NCI-H1105 (cell line): ENCODE measurements at regions not wholly inside any gene's neighbourhood (a gene's known extent, or its start where the extent isn't known, plus 50 kb on each side); places are given as distances from the start of the nearest gene placed in this dataset.

Experiments
- DNase-seq: peaks from one replicate; lab custom pipeline; 2025; lab: John Stamatoyannopoulos, UW

DNA sequence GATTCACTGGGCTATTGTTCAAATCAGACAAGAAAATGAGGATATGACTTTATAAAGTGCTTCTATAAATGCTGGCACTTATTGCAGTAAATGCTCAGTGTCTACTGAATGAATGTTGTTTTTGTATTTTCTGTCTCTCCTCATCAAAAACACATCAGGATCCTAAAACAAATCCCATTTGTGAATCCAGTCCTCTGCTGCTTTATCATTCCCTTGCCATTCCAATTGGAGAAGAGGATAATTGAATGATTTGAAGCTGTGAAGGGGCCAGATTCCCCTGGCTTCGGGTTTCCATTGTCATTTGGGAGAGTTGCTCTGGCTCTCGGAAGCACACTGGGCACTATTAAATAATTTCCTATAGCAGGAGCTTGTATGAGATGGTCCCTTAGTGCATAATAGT lies 666.8 kb downstream of the ACTL7B start:
- no peak for DNase-seq

DNA sequence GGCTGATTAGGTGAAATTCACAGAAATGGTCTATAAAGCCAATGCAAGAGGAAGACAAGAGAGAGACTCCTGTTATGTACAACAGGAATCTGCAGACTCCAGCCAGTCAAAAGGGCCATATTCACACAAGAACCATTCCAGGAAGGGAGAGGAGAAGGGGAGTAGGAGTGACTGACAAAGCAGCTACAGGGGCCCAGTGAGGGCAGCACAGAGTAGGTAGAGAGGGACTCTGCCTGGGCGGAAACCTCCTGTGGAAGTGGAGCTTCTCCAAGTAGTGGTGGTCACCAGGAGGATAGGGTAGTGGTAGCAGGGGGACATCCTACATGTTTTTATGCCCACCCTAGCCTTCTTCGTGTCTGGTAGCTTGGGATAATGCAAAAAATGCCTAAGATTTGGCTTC lies 667.3 kb downstream of the ACTL7B start:
- no peak for DNase-seq

DNA sequence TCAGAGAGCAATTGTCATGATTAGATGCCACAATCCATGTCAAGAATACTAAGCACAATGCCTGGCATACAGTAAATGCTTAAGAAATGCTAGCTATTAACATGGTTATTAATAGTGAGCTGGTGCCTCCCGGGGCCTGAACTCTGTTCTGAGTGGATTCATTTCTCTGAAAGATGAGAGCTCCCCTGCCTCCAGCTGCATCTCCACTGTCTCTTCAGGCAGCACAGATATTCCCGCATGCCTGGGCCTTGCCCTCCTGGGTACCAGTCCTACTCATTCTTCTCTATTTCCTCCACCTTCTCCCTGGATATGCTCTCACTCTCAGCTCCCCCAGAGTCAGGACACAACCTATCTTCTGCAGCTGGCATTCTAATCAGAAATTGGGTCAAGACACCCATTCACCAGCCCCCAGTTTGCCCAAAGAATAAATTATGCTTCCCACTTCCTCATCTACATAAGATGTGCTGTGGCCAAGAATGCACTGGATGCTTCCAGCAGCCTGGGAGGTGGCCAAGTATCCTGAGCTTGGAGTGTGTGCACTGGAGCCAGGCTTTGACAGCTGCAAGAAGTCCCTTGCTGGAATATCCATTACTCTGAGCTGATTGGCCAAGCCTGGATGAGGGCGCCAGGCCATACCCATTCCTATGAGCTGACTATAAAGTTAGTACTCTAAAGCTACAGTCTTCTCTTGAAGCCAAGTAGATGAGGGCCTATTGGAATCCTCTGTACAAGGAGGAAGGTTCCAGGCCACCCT lies 669.0 kb downstream of the ACTL7B start:
- DNase-seq, result no peak

DNA sequence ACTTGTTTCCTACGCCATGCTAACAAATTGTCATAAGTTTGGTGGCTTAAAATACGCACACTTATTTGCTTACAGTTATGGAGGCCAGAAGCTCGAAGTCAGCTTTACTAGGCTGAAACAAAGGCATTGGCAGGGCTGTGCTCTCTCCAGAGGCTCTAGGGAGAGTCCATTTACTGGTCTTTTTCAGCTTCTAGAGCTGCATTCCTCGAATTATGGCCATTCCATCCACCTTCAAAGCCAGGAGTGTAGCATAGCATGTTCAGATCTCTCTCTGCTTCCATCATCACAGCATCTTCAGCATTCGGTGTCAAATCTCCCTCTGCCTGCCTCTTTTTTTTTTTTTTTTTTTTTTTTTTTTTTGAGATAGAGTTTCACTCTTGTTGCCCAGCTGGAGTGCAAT lies 670.2 kb downstream of the ACTL7B start:
- no peak for DNase-seq

DNA sequence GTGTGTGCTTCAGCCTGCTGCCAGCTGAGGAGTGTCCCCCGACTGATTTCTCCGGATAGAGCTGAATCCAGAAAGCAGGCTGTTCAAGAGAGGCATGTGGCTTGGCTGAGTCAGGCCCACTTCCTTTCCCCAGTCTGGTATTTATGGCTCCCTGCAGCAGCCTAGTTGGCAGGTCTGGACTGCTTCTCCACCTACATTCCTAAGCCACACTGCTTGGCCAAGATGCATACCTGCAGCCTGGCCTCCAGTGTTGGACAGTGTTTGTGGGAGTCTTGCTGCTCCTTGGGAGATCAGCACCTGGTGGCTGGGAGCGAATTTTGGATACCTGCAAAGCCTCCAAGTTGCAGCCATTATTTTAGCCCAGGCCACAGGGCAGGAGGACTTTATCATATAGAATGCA lies 670.8 kb downstream of the ACTL7B start:
- DNase-seq, result no peak

DNA sequence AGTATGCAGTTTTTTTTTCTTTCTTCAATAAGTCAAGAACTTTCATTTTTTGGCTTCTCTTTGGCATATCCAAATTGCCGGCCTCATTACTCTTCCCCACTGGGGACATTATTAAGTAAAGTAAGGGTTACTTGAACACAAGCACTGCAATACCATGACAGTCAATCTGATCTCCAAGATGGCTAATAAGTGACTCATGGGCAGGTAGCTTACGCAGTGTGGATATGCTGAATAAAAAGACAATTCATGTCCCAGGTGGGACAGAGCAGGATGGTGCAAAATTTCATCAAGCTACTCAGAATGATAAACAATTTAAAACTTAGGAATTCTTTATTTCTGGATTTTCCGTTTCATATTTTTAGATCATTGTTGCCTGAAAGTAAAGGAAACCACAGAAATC lies 671.8 kb downstream of the ACTL7B start:
- no peak for DNase-seq

DNA sequence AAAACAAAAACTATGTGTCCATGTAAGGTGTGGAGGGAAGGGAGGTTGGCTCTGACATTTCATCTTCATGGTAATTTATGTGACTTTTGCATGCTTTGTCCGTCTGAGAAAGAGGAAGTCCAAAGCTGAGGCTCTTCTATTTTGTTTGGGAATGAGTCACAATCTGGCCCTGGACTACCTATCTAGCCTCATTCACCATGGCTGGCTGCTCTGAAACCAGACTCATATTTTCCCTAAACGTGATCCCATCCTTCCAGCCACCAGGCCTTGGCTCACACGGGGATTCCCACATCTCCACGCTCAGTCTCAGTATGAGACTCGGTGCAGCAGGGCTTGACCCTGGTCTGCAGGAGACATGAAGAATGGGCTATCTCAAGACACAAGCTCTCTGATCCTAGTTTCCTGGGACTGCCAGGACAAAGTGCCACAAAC lies 672.8 kb downstream of the ACTL7B start:
- no peak for DNase-seq

DNA sequence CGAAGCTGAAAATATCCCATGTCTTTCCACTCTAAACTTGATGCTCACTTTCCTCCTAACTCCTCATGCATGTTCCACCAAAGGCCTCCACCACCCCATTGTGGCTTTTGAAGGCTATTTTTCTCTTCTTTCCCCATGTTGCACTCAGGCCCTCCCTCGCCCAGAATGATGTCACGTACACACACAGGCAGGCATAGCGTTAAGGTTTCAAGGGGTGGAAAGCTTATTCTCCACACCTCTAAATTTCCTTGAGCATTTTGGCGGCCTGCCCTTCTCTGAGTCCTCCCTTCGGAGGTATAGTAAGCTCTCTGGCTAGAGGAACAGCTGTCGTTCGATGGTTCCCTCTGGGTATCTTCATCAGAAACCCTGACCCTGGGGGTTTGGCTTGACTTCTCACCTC lies 673.5 kb downstream of the ACTL7B start:
- DNase-seq, result no peak

DNA sequence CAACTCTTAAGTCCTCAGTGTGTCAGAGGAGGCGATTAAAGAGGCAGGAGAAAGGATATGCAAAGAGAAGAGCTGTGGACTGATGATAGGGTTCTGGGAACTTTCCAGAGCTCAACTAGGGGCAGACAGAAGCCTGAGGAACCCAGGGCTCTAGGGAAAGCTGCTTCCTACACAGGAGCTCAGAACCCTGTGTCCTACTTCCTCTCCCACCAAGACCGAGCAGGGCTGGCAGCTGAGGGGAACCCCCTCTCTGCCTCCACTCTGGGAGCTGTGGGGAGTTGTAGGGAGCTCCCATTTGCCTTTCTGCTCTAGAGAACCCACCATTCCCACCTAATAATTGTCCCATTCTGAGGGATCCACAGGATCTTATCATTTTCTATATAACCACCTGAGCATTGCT lies 674.3 kb downstream of the ACTL7B start:
- DNase-seq, result no peak

DNA sequence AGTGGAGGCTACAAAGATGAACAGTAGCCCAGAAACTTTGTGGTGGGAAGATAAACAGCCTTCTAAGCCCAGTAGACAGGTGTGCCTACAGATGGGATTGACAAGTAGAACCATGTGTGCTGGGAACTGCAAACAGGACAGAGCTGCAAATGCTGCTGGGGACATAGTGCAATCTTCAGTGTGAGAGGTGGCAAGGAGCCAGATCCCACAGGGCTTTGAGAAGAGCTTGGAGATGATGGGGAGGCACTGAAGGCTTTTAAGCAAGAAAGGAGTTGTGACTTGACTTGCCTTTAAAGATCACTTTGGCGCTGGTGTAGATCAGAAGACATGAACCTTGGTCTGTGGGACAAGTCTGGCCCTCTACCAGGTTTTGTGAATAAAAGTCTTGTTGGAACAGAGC lies 675.2 kb downstream of the ACTL7B start:
- no peak for DNase-seq

DNA sequence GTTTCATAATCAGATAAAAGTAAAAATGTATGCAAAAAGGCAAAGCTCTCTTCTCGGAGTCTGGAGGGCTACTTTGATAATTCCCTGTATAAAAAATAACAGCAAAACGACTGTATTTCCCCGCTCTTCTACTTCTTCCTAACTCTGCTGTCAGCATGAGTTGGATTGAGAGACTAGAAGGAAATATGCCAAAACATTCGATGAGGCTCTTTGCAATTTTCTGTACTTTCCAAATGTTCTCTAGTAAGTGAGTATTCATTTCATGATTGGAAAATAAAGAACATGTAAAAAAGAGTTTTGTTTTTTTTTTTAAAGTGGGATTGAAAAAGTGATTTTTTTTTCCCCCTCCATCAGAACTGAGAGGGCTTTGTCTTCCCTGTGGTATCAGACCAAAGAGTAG lies 677.5 kb downstream of the ACTL7B start:
- DNase-seq, result no peak

DNA sequence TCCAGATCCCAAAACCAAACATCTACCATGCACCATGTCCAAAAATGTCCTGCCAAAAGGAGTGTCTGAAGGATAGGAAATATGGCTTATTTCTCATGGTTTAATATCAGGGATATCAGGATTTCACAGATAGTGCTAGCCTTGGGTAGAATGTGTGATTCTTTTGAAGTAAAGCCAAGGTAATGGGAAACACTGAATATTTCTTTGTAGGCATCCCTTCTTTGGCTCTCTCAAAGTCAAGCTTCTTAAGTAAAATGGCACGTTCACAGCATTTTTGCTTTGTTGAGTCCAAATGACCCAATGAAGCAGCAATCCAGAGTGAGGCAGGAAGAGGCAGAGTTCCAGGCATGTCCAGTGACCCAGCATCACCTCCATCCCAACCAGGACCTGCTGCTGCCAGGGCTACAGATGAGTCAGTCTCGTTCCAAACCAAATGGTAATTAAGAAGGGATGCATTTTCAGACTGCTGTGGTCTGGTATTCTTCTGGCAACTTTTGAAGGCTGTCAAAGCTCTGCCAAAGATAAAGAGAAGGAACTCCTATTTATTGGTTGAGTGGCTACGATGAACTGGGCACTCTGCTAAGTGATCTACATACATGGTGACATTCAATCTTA lies 678.8 kb upstream of the KLF4 start:
- DNase-seq, result no peak

DNA sequence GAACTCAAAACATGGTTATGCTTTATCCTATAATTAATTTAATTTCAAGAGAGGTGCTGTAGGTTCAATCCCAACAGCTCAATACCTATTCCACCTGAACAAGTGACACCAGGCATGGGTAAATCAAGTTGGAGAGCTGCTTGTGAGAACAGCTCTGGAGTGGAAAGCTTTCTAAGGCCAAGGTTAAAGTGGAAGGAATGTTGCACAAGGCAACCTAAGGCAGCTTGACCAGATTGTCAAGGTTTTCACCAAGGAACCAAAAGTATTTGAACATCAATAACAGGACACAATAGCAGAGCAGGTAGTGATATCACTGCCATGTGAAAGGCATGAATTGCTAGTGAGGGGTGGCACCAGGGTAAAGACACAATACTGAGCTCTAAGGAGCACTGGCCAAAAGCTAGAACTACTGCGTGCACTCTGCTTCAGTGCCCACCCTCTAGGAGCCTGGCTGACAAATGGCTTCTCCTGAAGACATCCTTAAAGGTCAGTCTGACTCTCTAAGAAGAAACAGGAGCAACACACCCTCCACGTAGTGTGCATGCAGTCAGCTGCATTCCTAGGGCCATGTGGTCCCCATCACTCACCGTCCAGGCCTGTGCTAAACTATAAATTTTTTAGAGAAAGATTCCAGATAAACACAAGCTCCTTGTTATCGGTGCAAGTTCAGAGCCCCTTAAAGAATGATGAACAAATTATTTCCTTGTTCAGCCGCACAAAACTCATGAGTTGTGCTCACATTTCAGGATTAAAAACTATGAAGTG lies 677.7 kb upstream of the KLF4 start:
- DNase-seq, result no peak

DNA sequence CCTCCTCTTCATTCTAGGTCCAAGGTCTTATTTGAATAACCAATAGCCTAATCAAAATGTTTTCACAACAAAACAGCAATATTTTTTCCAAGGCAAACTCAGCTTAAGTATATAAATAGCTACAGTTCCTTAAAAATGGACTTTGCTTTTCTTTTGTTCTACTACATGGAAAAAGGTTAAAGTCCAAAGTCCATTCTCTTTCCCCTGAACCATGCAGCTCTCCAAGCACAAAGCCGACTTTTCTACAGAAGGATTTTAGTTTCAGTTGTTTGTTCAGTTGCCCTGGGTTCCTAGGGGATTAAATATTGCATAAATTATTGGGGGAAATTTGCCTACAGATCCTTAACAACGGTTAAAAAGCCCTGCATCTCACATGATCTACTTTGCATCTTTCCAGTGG lies 677.0 kb upstream of the KLF4 start:
- no peak for DNase-seq

DNA sequence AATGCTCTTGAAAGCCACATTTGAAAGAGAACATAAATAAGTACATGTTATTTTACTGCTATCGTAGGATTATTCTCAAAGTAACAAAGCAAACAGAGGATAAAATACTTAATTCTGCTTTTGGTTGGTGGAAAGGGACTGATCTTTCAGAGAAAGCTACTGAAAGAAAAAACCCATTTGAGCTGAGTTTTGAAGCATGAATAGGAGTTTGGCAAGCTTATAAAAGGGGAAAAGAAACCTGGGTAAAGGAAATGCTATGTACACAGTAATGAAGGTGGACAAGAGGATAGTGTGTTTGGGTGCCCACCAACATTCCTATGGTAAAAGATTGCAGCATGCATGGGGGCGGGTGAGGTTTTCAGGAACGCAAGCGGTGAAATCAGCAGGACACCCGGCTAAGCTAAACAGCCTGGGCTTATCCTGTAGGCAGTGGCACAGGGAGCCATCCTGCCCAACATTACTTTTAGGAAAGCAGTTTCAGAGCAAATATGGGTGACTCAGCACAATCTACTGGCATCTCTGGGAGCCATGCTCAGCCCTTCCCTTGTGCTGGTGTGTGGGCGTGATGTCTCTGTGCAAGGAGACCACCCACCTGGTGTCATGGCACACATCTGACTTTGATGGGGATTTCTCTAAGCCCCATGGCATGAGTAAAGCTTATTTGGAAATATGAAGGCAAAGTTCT lies 673.9 kb upstream of the KLF4 start:
- no peak for DNase-seq

DNA sequence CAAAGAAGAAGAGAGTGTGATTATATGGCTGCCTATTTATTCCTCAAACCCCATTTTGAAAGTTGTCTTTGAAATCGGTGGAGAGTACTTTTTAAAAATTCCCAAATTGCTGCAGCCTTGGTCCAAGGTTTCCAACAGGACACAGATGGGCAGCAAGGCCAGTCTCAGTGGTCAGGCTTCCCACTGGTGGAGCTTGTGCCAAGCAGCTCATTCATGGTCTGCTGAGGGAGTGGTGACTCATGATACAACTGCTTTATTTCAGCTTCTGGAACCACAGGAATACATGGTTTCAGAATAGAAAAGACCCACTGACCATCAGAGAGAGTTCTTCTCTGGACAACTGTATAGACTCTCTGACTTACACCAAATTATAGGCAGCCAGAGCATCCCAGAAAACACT lies 673.1 kb upstream of the KLF4 start:
- no peak for DNase-seq

DNA sequence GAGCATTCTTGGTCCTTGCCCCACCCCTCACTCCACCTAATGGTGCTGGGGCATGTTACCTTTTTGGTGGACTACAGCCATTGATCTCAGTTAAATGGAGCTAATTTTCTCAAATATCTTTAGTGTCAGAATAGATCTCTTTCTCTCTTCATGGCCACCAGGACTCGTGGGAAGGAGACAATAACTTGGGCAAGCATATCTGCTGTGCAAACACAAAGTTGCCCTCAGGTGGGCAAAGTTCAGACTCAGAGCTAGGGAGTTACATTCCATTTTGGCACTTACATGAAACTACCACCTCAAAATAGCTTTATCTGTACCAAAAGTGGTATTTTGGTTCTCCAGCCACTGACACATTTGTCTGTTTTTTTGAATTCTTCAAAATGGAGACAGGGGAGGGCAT lies 671.9 kb upstream of the KLF4 start:
- no peak for DNase-seq

DNA sequence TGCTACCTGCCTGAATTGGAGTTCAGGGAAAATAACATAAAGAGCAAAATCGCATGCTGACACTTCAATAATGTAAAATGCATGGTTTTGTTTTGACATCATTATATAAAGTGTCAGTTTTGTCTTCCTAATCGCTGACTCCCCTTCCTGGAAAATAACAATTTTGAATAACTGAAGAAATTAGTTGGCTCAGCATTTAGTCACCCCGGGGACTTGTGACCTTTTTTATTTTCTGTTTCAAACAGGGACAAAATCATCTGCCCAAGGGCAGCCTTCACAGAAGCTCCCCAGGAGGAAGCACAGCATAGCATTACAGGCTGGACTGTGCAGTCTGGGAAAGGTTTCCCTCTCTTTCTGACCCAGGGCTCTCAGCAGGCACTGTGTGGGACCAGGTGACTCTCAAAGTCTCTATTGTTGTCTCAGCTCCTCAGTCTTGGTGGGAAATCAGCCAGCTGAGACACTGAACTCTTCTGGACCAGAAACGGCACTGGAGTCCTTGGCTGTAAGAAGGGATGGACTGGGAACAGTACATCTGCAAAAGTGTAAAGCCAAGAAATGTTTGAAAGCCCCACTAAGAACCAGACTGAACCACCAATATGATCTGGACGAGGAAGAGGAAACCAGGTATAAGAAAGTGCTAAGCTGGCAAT lies 671.3 kb upstream of the KLF4 start:
- DNase-seq, result no peak

DNA sequence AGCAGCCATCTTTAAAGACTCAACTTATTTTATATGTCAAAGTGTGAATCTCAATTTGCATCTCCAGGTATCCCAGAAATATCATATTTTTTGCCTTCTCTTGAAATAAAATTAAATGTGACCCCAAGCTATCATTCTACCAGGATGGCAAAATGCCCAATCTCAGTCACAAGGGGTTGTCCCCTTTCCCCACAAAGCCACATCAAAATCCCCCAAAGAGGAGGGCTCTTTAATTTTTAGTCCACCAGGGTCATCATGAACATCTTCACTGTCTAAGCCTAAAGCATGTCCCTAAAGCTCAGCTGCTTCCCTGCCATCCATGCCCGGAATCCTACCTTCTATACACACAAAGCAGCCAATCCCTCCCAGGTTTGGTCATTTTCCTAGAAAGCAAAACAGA lies 670.5 kb upstream of the KLF4 start:
- no peak for DNase-seq

DNA sequence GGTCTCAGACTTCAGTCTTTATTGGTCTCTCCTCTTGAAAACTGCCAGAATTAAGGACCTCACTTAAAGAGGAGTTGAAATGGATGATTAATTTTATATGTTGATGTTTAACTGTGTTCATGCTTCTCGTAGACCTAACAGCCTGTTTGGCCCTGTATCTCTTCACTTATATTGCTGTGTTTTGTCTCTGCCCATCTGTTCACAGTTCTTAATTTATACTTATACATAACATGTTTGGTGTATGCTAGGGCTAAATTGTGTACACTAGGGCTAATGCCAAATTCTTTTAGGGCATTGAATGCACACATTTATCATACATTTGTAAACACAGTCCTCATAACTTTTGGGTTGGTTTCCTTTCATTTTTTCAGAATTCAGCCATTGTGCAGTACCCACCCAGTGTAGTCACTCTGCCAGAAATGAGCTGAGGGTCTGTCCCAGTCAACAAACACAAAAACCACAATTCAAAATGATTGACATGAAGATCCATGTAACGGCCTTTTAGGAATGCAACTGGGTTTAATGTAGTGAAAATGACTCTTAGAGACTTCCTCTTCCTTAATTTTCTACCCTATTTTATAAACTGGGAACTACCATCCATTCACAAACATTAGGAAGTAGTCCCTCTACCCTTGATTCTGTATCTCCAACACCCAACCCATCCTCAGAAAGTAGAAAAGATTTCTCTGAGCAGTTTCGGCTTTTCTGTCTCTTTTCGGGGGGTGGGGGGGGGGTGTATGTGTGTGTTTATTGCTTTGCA lies 668.8 kb upstream of the KLF4 start:
- no peak for DNase-seq

DNA sequence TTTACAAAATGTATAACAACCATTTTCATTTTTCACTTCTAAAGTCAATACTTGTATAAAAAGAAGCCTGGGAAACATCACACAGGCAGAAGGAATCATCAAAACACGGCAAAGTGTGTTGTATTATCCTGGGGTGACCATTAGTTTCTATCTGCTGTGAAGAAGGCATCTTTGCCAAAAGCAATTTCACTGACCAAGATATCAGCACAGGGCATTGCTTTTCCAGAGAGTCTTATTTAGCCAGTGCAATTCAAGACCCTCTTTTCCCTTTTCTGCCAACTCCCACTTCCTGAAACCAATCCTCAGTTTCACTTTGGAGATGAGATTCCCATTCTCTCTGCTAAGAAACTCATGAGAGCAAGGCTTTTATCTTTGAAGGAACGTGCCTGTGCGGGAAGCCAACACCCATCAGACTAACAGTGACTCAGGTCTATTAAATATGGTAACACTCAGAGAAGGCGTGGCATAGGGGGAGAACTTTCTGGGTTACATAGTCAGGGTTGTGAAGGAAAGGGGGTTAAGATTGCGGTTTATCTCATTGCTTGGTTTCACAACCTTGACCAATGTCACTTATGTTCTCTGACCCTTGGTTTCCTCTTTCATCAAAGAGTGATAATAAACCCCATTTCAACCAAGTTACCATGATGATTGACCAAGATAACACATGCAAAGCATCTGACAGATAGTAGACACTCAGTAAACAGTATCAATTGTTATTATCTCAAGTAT lies 666.9 kb upstream of the KLF4 start:
- DNase-seq, result no peak
